ENCODE measurements at regions not wholly inside any gene's neighbourhood (a gene's known extent, or its start where the extent isn't known, plus 50 kb on each side); places are given as distances from the start of the nearest gene placed in this dataset.

- TF ChIP-seq CTCF (IDR thresholded peaks at IDR 0.05), result no peak
- TF ChIP-seq POLR2A (IDR thresholded peaks at IDR 0.05), result no peak
- TF ChIP-seq POLR2AphosphoS5 (IDR thresholded peaks at IDR 0.05), result no peak
Measured at GRCh38 chr2:147247749-147248148, 597.1 kb upstream of the ACVR2A start.
